Endothelial cell of umbilical vein (primary cell): ENCODE measurements at regions not wholly inside any gene's neighbourhood (a gene's known extent, or its start where the extent isn't known, plus 50 kb on each side); places are given as distances from the start of the nearest gene placed in this dataset.

Source experiments
- CTCF ChIP-seq, 2 donors: IDR thresholded peaks; 1 replicate in 1 of 2; 2 replicates in 1 of 2; pipeline ENCODE4 v1.5.1; 2011; ENCODE audit warnings: low read length in 2 of 2, mild to moderate bottlenecking in 2 of 2, moderate library complexity in 2 of 2, control low read depth in 1 of 2, inconsistent platforms in 1 of 2, low read depth in 1 of 2; ENCODE audit not compliant: insufficient read depth in 1 of 2; ENCODE audit errors: extremely low read depth in 1 of 2
- EZH2 ChIP-seq: IDR thresholded peaks from 2 replicates; pipeline ENCODE4 v1.6.1; 2012; ENCODE audit warnings: borderline replicate concordance, low read depth, mild to moderate bottlenecking, moderate library complexity, low read length, inconsistent platforms; ENCODE audit not compliant: severe bottlenecking
- POLR2A ChIP-seq: IDR thresholded peaks from 2 replicates; pipeline ENCODE4 v1.6.1; 2012; ENCODE audit warnings: low read depth, mild to moderate bottlenecking, control low read depth, low read length

DNA sequence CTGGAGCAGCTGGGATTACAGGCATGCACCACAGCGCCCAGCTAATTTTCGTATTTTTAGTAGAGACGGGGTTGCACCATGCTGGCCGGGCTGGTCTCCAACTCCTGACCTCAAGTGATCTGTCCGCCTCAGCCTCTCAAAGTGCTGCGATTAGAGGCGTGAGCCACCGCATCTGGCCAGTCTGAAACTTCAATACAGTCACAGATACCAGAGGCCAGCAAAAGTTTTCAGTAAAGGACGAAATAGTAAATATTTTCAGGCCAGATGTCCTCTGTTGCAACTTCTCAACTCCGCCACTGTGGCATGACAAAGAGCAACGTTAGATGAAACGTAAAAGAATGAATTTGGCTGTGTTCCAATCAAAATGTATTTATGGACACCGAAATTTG lies 403.6 kb downstream of the MN1 start:
- TF ChIP-seq EZH2 (no peak), POLR2A (no peak), CTCF (IDR thresholded peaks at IDR 0.05; ENCODE audit: extremely low read depth in 1 of 2, insufficient read depth in 1 of 2, low read depth in 1 of 2, low read length in 2 of 2) (no peak)
